ENCODE measurements at regions not wholly inside any gene's neighbourhood (a gene's known extent, or its start where the extent isn't known, plus 50 kb on each side); places are given as distances from the start of the nearest gene placed in this dataset.
"Not testable (repeated sequence)": the region's sequence is repeated elsewhere in the genome, so short reads cannot be mapped to it uniquely, and the experiment has no call there.

DNA sequence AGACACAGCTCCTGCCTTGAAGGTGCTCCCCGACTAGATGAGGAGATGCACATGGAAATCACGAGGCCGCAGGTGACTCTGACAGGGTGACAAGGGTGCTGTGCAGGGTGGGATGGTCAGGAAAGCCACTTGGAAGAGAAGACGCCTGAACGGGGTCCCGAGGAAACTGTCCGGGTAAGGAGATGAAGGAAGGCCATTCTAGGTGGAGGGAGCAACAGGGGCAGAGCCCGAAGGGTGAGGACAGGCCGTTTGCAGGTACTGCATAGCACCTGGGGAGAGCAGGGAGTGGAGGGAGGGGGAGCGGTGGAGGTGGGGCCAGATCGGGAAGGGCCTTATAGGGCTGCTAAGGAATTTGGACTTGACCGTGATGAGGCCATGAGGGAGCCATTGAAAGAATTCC, 105.6 kb upstream of the DLG1 start:
- no peak for DNase-seq

DNA sequence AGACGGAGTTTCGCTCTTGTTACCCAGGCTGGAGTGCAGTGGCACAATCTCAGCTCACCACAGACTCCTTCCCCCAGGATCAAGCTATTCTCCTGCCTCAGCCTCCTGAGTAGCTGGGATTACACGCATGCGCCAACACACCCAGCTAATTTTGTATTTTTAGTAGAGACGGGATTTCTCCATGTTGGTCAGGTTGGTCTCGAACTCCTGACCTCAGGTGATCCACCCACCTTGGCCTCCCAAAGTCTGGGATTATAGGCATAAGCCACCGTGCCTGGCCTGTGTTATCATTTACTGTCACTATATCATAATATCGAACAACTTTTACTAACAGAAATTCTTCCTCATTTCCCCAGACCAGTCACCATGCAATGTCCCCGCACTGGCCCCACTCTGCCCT, 104.0 kb upstream of the DLG1 start:
- not testable (repeated sequence) for DNase-seq

DNA sequence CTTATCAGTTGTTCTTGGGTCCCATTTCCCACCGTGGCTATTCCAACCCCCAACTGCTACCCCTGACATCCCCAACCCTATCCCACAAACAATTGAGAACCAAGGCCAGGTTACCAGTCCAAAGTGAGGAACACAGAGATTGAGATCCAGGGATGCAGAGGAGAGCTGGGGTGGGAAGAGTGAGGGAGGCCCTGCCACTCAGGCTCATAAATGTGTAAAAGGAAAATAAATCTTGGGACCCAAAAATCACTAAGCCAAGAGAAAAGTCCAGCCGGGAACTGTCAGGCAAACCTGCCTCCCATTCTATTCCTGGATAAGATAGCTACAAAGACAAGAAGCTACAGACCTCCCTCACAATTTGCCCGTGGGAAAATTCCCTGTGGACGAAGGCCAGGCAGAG, 101.1 kb upstream of the DLG1 start:
- no peak for DNase-seq

DNA sequence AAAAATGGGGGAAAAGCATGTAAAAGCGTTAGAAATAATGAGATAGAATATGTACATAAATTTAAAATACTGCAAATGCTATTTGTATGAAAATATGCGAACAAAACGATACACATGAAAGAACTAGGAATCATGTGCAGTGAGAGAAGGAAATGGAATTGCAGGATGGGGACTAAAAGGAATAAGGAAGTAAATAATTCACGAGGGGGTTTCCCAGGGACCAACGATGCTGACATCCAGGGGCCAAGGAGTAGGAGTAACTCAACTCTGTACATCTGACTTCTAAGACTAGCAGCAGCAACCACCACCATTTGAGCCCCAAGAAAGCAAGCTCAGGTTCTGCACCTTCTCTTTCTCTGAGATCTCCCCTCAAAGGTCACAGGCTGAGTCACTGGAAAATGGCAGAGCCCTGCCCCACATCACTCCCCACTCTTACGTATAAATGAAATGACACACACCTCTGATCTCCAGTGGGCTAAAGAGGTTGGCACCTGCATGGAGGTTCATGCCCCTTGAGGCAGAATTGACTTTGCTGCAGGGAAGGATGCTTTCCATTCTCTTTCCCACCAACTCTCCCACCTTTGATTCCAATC, 100.0 kb upstream of the DLG1 start:
- DNase-seq = peak; percentile 9

DNA sequence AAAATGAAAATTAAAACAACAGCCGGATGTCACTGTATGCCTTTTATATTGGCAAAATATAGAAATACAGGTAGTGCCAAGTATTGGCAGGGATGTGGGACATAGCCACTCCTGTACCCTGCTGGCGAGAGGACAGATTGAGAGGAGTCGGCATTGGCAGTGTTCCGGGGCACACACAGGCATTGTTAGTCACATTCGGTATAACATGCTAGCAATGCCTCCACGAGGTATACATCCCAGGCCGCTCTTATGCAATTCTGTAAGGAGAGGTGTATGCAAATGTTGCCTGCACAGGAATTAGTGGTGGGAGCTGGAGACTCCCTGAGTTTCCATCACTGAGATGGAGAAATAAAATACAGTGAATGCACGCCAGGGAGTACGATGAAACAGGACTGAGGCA, 99.4 kb upstream of the DLG1 start:
- no peak for DNase-seq

DNA sequence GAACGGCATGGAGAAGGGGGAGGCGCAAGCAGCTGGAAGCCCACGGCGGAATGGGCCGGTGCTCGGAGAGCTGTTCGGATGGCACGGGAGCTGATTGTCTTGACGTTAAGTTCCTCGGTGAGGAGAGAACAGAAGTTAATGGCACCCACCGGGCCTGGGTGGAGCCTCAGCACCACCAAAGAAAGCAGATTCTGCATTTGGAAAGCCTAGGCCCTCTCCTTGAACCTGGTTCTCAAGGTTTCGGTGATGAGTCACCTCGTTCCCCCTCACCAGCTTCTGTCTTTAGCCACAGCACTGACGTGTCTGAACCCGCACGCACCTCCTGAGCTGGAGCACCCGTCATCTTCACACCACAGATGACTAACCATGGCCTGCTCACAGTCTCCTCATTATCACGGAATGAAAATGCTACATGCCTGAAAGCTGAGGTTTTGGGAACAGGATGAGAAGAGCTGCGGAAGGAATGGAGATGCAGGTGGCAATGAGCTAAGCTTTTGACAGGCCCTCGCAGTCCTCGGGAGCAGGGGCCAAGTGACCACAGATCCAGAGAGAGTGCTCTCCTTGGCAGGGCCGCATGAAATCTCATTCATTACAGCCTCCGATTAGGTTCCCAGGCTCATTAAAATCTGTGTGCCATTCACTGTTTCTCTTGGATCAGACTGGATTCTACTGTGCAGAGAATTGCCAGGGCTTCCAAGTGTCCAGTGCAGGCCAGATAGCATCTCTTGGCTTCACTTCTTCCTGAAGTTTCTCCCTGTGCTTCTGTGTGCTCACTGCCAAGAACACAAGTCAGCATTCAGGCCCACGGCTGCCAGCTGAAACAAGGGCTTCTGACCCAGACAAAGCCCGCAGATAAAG, 96.3 kb upstream of the DLG1 start:
- peak; percentile 75 for DNase-seq

DNA sequence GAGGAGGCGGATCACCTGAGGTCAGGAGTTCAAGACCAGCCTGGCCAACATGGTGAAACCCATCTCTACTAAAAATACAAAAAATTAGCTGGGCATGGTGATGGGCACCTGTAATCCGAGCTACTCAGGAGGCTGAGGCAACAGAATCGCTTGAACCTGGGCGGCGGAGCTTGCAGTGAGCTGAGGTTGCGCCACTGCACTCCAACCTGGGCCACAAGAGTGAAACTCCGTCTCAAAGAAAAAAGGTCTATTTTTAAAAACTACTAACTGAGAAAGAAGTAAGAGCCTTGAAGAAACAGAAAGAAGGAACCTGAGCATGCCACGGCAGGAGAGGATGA, 95.7 kb upstream of the DLG1 start:
- DNase-seq = not testable (repeated sequence)

DNA sequence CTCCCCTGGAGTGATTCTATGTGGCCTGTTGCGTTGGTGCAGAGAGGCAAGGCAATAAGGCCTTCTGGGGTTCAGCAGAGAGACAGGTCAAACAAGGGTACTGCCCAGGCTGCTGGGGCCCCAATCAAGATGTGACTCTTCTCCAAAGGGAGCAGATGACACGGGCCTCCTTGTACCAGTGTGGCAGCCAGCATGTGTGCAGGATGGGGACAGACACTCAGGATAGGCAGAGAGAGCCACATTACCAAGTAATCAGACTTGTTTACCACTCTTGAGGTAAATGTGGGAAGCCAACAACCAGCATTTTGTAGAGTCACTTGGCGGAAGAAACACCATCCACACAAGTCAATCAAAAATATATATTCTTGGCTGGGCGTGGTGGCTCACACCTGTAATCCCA, 95.3 kb upstream of the DLG1 start:
- no peak for DNase-seq

DNA sequence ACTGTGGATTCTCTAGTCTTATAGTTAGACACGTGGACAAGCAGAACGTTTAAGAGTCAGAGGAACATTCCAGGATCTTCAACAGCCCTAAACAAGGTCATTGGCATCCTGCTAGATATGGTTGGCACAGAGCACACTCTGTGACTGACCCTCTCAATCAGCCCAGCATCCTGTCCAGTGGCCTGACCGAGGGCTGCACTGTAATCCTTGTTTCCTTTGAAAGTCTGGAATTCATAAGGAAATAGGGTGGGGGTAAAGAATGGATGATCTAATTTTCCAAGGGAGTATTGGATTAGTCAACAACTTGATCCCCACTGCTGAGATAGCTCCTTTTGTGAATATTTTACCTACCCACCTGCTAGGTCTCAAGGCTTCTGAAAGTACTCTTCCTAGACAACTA, 94.5 kb upstream of the DLG1 start:
- no peak for DNase-seq

DNA sequence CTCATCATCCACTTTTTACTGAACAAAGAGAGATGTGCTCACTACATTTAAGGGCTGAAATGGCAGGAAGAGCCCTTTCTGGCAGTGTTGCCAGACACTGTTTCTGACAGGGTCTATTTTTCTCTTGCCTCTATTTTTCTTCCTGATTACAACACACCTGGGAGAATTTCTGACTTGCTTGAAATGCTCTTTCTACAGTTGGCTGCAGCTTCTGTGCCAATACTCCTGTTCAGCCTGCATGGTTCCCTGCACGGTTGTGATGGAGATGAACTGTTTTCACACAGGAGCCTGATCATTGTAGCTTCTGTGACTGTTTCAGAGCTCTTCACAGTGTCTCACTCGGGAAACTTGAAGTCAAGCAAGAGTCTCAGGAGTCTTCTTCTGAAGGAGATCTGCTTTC, 83.0 kb upstream of the DLG1 start:
- DNase-seq = no peak

DNA sequence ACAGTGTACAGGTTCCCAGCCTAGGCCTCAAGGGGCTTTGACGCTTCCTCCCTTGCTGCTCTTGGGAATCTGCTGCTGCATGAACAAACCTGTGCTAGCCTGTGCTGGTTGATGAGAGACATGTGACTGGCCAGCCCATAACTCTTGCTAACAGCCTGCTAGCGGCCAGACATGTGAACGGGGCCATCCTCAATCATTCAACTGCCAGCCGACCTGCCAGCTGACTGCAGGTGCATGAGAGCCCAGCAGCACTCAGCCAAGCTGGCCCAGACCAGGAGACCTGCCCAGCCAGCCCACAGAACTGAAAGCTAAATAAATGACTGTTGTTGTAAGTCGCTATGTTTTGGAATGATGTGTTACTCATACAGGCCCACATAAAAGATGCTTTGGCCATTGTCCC, 82.4 kb upstream of the DLG1 start:
- no peak for DNase-seq

DNA sequence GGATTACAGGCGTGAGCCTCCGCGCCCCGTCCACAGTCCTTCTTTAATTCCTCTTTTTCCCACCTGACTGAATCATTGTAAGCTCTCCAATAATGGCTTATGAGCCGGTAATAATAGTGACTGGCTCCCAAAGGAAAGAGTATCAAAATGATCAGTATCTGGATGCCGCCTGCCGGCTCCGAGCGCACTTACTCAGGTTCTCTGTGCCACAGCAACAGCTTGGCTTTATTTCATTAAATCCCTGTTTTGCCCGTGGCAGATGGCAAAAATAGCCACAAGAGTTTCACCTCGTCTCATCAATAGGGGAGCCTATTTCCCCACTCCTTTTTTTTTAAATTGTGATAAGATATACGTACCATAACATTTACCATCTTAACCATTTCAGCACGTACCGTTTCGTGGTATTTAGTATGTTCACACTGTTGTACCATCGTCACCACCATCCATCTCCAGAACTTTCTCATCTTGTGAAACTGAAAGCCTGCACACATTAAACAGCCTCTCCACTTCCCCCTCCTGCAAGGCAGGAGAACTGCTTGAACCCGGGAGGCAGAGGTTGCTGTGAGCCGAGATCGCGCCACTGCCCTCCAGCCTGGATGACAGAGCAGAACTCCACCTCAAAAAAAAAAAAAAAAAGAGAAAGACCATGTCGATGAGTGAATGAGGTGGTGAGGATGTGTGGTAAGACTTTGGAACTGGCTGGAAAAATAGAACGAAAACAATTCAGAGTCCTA, 80.7 kb upstream of the DLG1 start:
- no peak for DNase-seq

DNA sequence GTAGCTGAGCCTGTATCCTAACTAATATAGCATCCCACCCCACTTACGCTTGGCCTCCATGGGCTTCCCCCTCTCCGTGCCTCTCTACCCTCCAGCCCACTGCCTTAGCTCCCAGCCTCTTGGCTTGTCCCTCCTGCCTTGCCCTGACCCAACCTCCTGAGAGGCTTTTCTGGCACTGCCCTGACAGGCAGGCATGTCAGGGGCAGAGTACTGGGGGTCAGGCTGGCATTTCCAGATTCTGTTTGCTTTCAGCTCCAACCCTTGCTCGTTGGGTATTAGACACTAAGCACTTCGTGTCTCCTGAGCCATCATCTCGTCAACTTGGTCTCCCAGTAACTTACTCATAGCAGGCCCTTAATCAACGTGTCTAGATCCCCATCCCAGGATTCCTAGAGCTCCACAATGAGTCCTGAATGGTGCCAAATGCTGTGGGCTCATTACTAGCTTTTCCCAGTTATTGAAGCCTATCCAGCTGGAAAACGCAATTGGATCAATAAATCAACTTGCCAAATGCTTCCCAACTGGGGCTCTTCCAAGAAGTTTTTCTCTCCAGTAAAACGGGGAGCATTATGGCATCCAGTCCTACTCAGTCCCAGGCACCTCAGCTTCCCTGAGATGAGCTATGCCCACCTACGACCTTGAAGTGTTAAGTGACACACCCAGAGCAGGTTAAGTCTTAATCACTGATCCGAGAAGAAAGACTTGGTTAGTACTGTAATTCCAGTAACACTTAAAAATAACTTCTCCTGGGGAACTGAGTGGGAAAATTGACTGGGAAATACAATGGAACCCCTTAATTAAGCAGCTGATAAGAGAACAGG, 78.5 kb upstream of the DLG1 start:
- DNase-seq = no peak

DNA sequence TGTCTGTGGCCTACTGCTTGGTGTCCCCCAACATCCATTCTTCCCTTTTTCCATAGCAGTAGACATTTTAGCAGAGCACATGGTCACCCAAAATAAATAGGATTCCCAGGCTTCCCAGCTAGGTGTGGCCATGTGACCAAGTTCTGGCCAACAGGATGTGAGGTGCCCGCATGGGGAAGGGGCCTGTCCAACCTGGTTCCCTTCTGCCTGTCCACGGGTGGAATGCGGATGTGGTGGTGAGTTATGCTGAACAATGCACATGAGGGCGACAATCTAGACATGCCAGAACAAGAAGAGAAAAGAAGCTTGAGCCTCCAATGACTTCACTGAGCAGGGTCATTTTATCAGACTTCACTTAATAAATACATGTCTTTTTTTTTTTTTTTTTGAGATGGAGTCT, 77.6 kb upstream of the DLG1 start:
- DNase-seq = no peak

DNA sequence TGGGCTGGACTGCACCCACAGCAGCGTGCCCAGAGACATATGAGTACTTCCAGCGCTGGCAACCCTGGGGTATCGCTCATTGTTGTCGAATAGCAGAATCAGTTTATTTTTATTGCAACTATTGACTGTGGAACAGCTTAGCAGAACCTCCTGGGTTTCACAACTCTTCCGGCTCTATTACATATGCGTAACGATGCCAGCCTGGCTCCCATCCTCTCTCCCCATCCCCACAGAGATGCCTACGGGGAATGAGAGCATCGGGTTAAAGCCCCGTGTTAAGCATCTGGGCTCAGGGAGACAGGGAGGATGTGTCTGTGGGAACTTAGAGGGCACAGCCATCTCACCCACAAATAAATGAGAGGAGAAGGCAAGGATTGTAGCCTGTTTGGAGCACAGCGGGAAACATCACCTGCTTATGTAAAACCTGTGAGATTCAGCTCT, 76.6 kb upstream of the DLG1 start:
- no peak for DNase-seq

DNA sequence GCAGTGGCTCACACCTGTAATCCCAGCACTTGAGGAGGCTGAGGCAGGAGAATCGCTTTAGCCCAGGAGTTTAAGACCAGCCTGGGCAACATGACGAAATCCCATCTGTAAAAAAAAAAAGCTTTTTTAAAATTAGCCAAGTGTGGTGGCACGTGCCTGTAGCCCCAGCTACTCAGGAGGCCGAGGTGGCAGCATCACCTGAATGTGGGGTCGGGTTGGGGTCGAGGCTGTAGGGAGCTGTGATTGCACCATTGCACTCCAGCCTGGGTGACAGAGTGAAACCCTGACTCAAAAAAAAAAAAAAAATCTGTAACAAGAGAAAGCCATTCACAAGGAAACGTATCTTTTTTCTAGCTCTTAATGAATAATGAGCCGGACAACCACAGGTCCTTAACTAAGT, 74.7 kb upstream of the DLG1 start:
- no peak for DNase-seq

DNA sequence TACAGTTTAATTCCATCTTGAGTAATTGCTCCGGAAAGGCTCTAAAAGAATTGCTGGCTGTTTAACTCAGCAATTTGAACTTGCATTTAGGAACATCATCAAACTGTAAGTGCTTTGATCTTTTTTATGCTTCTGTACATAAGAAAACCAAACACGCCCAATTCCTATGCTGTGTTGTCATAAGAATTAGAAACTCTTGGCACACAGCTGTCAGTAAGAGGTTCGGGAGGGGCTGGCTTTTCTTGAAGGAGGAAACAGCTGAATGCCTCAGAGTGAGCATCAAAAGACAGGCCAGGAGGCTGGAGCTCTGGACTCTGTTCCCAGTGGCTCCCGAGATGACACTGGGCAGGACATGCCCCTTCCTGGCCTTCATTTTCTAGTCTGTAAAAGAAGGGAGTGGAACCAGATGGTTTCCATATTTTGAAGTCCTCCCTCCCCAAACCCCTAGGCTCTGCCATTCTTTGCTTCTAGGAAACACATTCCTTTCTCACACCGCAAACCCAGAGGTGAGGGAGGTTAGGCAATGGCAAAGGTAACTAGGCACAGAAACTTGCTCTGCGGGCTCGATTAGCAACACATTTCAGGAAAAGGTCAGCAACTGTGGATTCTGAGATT, 73.7 kb upstream of the DLG1 start:
- DNase-seq = no peak

DNA sequence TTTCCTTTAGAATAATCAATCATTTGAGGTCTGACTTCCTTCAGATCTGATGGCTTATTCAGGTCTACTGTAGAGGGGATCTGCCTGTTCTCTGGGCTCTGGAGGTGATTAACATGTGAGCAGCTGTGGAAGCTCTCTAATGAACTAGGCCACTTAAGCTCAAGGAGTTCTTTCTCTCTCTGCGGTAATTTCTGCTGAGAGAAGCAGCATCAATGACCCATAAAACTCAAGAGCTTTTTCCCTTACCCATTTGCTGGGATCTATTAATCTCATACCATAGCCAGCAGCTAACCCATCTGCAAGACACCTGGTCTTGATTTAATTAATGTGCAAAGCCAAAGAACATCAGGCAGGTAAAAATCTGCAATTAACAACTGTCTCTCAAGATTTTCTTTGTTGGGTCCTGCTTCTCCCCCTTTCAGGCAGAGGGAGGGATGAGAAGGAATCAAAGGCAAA, 73.2 kb upstream of the DLG1 start:
- DNase-seq = no peak

DNA sequence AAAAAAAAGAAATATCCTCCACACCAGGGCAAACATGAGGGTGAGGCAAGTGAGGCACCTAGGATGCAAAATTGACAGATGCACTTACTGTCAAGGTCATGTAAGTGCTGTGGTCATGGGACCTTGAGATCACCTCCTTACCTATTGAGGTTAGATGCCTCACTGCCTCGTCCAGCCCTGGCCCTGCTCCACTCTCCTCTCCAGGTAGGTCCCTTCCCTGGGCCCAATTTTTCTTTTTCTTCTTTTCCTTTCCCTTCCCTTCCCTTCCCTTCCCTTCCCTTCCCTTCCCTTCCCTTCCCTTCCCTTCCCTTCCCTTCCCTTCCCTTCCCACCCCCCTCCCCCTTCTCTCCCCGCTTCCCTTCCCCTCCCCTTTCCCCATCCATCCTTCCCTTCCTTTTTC, 71.1 kb upstream of the DLG1 start:
- no peak for DNase-seq

DNA sequence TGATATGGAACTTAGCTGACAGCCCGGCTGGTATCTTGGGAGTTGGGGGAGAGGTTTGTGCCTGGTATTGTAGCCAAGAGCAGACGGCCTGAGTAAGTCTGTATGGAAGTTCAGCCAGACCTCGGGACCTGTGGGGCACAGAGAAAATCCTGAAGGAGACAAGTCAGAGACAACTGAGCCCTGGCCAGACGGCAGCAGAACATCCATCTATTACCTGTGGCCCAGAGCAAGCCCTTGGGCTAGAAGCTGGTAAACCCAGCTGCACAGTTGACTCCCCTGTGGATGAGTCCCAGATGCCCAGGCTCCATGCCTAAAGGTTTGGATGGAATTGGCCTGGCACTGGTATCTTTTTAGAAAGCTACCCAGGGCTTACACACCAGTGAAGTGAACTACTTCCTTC, 70.4 kb upstream of the DLG1 start:
- no peak for DNase-seq

DNA sequence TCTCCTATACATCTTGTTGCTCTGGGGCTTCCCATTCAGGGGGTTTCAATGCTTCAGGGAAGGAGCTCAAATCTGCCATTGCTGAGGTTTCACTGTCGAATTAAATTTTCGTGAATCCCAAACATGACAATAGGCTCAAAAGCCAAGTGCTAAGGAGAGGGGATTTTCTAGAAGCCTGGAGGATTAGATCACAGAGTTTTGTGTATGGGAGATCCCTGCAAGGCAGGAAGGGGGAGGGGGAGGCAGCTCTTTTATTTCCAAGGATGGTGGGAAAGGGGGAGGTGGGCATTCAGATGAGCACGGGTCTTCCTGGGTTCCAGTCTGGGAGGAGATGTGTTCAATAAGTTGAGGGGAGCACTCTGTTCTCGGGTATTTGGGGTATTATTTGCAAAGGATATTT, 69.9 kb upstream of the DLG1 start:
- no peak for DNase-seq

DNA sequence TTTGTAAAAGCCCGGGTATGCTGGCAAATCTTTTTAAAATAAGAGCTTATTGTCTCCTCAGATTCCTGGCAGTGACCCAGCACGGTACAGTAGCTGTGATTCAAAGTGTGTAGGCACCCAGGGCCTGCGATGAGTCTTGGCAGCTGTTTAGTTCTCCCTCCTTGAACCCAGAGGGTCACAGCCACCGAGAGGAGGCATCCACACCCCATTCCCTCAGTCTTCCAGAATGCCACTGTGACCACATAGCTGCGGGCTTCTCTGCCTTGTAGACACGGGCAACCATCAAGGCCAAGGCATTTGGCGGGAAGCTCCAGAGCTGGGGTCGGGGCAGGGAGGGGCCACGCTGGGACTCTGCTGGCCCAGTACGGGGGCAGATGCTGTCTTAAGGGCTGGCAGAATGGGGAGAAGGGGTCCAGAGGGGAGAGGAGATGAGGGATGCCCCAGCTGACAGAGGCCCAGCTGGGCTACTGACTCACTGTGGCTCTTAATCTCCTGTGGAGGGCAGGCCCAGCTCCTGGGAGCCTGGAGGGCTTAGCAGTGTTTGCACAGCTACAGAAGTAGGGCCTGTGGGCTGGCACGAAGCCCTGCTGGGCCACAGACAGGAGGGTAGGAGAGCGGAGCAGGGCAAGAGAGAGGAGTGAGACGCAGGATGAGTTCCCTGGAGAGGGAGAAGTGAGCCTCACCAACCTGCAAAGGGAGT, 68.8 kb upstream of the DLG1 start:
- DNase-seq = no peak

All from activated naive CD4-positive, alpha-beta T cell treated with Interleukin-2 at 50 U/mL for 16 hours (primary cell).